ENCODE measurements at regions not wholly inside any gene's neighbourhood (a gene's known extent, or its start where the extent isn't known, plus 50 kb on each side); places are given as distances from the start of the nearest gene placed in this dataset.

- DNase-seq (ENCODE audit: low spot score) = no peak
These were observed 103.8 kb downstream of the ADSS2 start for GRCh38 chr1:244347942-244348341.

DNA sequence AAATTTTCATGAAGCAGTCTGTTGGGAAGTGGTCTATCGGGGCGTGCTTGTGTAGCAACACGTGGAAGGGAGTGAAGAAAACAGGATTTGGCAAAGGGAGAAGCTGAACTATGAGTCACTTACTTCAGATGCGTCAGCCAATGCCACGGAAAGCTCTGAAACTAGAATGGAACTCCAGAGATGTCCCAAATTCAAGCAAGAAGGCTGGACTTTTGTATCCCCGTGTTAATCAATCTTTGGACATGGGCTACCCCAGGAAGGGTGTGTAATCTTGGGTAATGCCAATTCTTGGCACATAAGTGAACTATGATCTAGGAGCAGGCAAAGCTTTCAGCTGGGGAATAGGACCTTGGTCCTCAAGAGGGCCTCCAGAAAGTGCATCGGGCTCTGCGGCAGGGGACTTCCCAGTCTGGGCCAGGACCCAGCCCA is 102.6 kb downstream of the ADSS2 start:
- no peak for DNase-seq (ENCODE audit: low spot score)

DNA sequence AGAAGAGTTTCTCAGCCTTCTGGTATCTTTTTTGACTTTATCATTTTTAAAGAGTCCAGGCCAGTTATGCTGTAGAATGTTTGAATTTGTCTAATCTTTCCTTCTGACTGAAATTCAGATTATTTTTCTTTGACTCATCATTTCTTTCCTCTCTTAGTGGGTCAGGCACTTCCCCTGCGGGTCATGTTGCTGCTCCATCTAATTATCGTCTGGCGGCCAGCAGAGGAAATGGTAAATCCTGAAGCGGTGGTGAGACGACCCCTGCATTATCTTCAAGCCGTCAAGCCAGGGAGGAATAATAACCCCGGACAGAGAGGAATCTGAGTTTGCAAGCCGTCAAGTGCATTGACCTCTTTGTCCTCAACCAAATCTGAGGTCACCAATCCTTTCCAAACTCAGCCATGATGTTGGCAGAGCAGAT is 102.1 kb downstream of the ADSS2 start:
- no peak for DNase-seq (ENCODE audit: low spot score)

GRCh38 chr1:244350027-244350426 is 101.7 kb downstream of the ADSS2 start:
- DNase-seq (ENCODE audit: low spot score) = no peak

- peak; percentile 11 for DNase-seq (ENCODE audit: low spot score)
These were observed 99.4 kb downstream of the ADSS2 start for GRCh38 chr1:244352156-244352830.

DNA sequence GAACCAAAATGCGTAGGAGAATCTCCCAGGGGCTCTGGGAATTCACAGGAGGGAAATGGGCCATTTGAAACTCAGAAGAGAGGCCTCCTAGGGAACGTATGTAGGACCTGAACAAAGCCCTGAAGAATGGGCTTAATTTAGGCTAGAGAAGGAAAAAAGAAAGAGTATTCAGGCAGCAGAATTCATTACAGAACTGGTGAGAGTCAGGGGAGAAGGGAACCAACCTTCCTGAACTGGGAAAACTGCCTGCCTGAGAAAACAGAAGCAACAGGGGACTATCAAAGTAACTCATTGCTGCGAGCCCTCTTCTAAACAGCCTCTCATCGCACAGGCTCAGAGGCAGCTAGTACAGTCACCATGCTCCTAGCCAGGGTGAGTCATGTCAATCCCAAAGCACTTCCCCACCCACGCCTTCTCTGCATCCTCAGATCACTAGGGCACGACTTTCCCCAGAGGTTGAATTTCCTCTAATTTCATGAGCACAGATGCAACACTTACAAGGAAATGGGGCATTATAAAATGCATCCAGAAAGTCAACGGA is 98.1 kb downstream of the ADSS2 start:
- DNase-seq (ENCODE audit: low spot score) = no peak

DNA sequence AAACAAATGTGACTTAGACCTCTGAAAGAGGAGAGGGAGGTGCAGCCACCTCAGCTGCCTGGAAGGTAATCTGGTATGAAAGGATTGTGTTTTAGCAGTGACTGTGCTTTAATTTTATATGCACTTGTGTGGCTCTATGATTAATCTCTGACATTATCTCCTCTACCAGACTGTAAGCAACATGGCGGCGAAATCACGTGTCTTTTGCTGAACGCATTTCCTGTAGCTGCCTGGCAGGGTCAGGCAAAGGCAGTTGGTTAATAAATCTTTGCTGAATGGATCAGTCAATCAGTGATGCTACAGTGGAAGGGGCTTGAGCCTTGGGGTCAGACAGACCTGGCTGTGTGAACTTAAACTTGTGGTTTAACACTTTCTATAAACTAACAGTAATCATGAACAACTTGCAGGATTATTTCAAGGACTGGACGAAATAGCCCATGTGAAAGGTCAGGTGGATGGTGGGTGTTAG is 96.9 kb downstream of the ADSS2 start:
- DNase-seq (ENCODE audit: low spot score) = no peak

GRCh38 chr1:244356376-244356775 is 95.3 kb downstream of the ADSS2 start:
- DNase-seq (ENCODE audit: low spot score) = no peak
